SK-N-SH treated with all-trans-retinoic acid at 6 μM for 48 hours (cell line): ENCODE measurements at regions not wholly inside any gene's neighbourhood (a gene's known extent, or its start where the extent isn't known, plus 50 kb on each side); places are given as distances from the start of the nearest gene placed in this dataset.

Experiments used
- ATAC-seq: fragments of 200-7000 bp; cut with Tn5 transposase; 3 replicates; pipeline ENCODE4 v1.9.1; 2020; ENCODE audit warnings: mild to moderate bottlenecking, moderate library complexity
- ARNTL ChIP-seq: fragments of 450-650 bp; formaldehyde crosslinking; IDR thresholded peaks from 2 replicates; pipeline ENCODE4 v1.5.0; 2020; ENCODE audit warnings: low read depth, mild to moderate bottlenecking, moderate library complexity, borderline replicate concordance
- BACH2 ChIP-seq: fragments of 250-450 bp; sonication (Bioruptor Pico); IDR thresholded peaks from 2 replicates; pipeline ENCODE4 v1.9.0; 2021; ENCODE audit warnings: mild to moderate bottlenecking, borderline replicate concordance
- CSDC2 ChIP-seq: fragments of 250-450 bp; sonication (Bioruptor Pico); IDR thresholded peaks from 2 replicates; pipeline ENCODE4 v1.5.0; 2020; ENCODE audit warnings: mild to moderate bottlenecking, moderate library complexity
- CSRNP3 ChIP-seq: fragments of 250-450 bp; sonication (Bioruptor Pico); IDR thresholded peaks from 2 replicates; pipeline ENCODE4 v1.5.1; 2021; ENCODE audit warnings: mild to moderate bottlenecking, moderate library complexity
- ESRRG ChIP-seq: fragments of 250-450 bp; sonication (Bioruptor Pico); IDR thresholded peaks from 2 replicates; pipeline ENCODE4 v1.6.1; 2021; ENCODE audit warnings: mild to moderate bottlenecking
- GLIS3 ChIP-seq: fragments of 250-450 bp; sonication (Bioruptor Pico); IDR thresholded peaks from 2 replicates; pipeline ENCODE4 v1.5.0; 2020; ENCODE audit warnings: mild to moderate bottlenecking, moderate library complexity
- ISL1 ChIP-seq: fragments of 250-450 bp; sonication (Bioruptor Pico); IDR thresholded peaks from 2 replicates; pipeline ENCODE4 v2.1.2; 2022; ENCODE audit warnings: mild to moderate bottlenecking, moderate library complexity
- OSR1 ChIP-seq: fragments of 250-450 bp; sonication (Bioruptor Pico); IDR thresholded peaks from 2 replicates; pipeline ENCODE4 v1.8.0; 2022; ENCODE audit warnings: moderate library complexity, mild to moderate bottlenecking, inconsistent platforms
- PPARA ChIP-seq: fragments of 250-450 bp; sonication (Bioruptor Pico); IDR thresholded peaks from 2 replicates; pipeline ENCODE4 v1.5.0; 2020; ENCODE audit warnings: mild to moderate bottlenecking, borderline replicate concordance
- RARB ChIP-seq: fragments of 250-450 bp; sonication (Bioruptor Pico); IDR thresholded peaks from 2 replicates; pipeline ENCODE4 v1.8.0; 2021; ENCODE audit warnings: mild to moderate bottlenecking, moderate library complexity
- SNAI2 ChIP-seq: fragments of 250-450 bp; sonication (Bioruptor Pico); IDR thresholded peaks from 2 replicates; pipeline ENCODE4 v1.5.0; 2020; ENCODE audit warnings: mild to moderate bottlenecking, moderate library complexity
- TCF4 ChIP-seq: fragments of 250-450 bp; sonication (Bioruptor Pico); IDR thresholded peaks from 2 replicates; pipeline ENCODE4 v1.8.0; 2021; ENCODE audit warnings: mild to moderate bottlenecking, moderate library complexity, borderline replicate concordance
- TOX ChIP-seq: fragments of 250-450 bp; sonication (Bioruptor Pico); IDR thresholded peaks from 2 replicates; pipeline ENCODE4 v1.8.0; 2021; ENCODE audit warnings: mild to moderate bottlenecking, moderate library complexity, borderline replicate concordance
- ZC3H10 ChIP-seq: fragments of 250-450 bp; sonication (Bioruptor Pico); IDR thresholded peaks from 2 replicates; pipeline ENCODE4 v1.5.1; 2021; ENCODE audit warnings: mild to moderate bottlenecking, moderate library complexity
- ZFP3 ChIP-seq: fragments of 250-450 bp; sonication (Bioruptor Pico); IDR thresholded peaks from 2 replicates; pipeline ENCODE4 v1.5.0; 2020; ENCODE audit warnings: mild to moderate bottlenecking, moderate library complexity
- ZFP30 ChIP-seq: fragments of 450-650 bp; formaldehyde crosslinking; IDR thresholded peaks from 2 replicates; pipeline ENCODE4 v1.5.0; 2022; ENCODE audit warnings: mild to moderate bottlenecking, moderate library complexity
- ZNF565 ChIP-seq: fragments of 450-650 bp; formaldehyde crosslinking; conservative IDR thresholded peaks from 2 replicates; pipeline ENCODE4 v1.5.0; 2020; ENCODE audit warnings: low read depth, mild to moderate bottlenecking, moderate library complexity
- ZNF70 ChIP-seq: fragments of 450-650 bp; formaldehyde crosslinking; IDR thresholded peaks from 2 replicates; pipeline ENCODE4 v1.5.0; 2020; ENCODE audit warnings: mild to moderate bottlenecking, moderate library complexity
- TF ChIP-seq, protein P1 (sequence below): fragments of 250-450 bp; sonication (Bioruptor Pico); IDR thresholded peaks from 2 replicates; pipeline ENCODE4 v1.5.1; 2020; ENCODE audit warnings: low read depth, mild to moderate bottlenecking, moderate library complexity
- TF ChIP-seq, protein P2 (sequence below): fragments of 250-450 bp; sonication (Bioruptor Pico); IDR thresholded peaks from 2 replicates; pipeline ENCODE4 v1.8.0; 2021; ENCODE audit warnings: low read depth, mild to moderate bottlenecking, moderate library complexity, borderline replicate concordance
- TF ChIP-seq, protein P3 (sequence below): fragments of 250-450 bp; sonication (Bioruptor Pico); IDR thresholded peaks from 2 replicates; pipeline ENCODE4 v1.8.0; 2020; ENCODE audit warnings: mild to moderate bottlenecking, moderate library complexity, borderline replicate concordance
- TF ChIP-seq, protein P4 (sequence below): fragments of 250-450 bp; sonication (Bioruptor Pico); IDR thresholded peaks from 2 replicates; pipeline ENCODE4 v1.5.0; 2020; ENCODE audit warnings: mild to moderate bottlenecking, moderate library complexity

- ATAC-seq: no peak
- TF ChIP-seq ESRRG (CRISPR knock-in tag): no peak
- TF ChIP-seq ZFP30 (CRISPR knock-in tag): no peak
- TF ChIP-seq ARNTL (CRISPR knock-in tag): no peak
- TF ChIP-seq OSR1 (CRISPR knock-in tag): no peak
- TF ChIP-seq ISL1: no peak
- no peak for TF ChIP-seq BACH2 (CRISPR knock-in tag)
- TF ChIP-seq RARB (CRISPR knock-in tag): no peak
- no peak for TF ChIP-seq CSDC2
- no peak for TF ChIP-seq SNAI2 (CRISPR knock-in tag)
- TF ChIP-seq TCF4: no peak
- TF ChIP-seq ZC3H10 (CRISPR knock-in tag): no peak
- TF ChIP-seq PPARA (CRISPR knock-in tag): no peak
- TF ChIP-seq CSRNP3 (CRISPR knock-in tag): no peak
- TF ChIP-seq ZNF565 (CRISPR knock-in tag): no peak
- TF ChIP-seq ZFP3 (CRISPR knock-in tag): no peak
Observed at GRCh38 chr13:89791971-89792630, 1555.4 kb upstream of the MIR17HG start.

- no peak for ATAC-seq
Observed at GRCh38 chr13:89796196-89796595, 1551.3 kb upstream of the MIR17HG start.

More at GRCh38 chr13:89796196-89796595, 1551.3 kb upstream of the MIR17HG start:
- TF ChIP-seq ARNTL (CRISPR knock-in tag) (no peak), BACH2 (CRISPR knock-in tag) (no peak), RARB (CRISPR knock-in tag) (no peak), ESRRG (CRISPR knock-in tag) (no peak), ZFP3 (CRISPR knock-in tag) (no peak), SNAI2 (CRISPR knock-in tag) (no peak), TOX (no peak), OSR1 (CRISPR knock-in tag) (no peak), ZNF565 (CRISPR knock-in tag) (no peak), ZFP30 (CRISPR knock-in tag) (no peak), GLIS3 (CRISPR knock-in tag) (no peak), ZC3H10 (CRISPR knock-in tag) (no peak), CSDC2 (no peak), ISL1 (no peak), CSRNP3 (CRISPR knock-in tag) (no peak), ZNF70 (CRISPR knock-in tag) (no peak)
- TF ChIP-seq, protein P1, sequence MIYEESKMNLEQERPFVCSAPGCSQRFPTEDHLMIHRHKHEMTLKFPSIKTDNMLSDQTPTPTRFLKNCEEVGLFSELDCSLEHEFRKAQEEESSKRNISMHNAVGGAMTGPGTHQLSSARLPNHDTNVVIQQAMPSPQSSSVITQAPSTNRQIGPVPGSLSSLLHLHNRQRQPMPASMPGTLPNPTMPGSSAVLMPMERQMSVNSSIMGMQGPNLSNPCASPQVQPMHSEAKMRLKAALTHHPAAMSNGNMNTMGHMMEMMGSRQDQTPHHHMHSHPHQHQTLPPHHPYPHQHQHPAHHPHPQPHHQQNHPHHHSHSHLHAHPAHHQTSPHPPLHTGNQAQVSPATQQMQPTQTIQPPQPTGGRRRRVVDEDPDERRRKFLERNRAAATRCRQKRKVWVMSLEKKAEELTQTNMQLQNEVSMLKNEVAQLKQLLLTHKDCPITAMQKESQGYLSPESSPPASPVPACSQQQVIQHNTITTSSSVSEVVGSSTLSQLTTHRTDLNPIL (CRISPR knock-in tag): no peak
- TF ChIP-seq, protein P2, sequence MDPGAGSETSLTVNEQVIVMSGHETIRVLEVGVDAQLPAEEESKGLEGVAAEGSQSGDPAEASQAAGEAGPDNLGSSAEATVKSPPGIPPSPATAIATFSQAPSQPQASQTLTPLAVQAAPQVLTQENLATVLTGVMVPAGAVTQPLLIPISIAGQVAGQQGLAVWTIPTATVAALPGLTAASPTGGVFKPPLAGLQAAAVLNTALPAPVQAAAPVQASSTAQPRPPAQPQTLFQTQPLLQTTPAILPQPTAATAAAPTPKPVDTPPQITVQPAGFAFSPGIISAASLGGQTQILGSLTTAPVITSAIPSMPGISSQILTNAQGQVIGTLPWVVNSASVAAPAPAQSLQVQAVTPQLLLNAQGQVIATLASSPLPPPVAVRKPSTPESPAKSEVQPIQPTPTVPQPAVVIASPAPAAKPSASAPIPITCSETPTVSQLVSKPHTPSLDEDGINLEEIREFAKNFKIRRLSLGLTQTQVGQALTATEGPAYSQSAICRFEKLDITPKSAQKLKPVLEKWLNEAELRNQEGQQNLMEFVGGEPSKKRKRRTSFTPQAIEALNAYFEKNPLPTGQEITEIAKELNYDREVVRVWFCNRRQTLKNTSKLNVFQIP (CRISPR knock-in tag): no peak
- TF ChIP-seq, protein P3, sequence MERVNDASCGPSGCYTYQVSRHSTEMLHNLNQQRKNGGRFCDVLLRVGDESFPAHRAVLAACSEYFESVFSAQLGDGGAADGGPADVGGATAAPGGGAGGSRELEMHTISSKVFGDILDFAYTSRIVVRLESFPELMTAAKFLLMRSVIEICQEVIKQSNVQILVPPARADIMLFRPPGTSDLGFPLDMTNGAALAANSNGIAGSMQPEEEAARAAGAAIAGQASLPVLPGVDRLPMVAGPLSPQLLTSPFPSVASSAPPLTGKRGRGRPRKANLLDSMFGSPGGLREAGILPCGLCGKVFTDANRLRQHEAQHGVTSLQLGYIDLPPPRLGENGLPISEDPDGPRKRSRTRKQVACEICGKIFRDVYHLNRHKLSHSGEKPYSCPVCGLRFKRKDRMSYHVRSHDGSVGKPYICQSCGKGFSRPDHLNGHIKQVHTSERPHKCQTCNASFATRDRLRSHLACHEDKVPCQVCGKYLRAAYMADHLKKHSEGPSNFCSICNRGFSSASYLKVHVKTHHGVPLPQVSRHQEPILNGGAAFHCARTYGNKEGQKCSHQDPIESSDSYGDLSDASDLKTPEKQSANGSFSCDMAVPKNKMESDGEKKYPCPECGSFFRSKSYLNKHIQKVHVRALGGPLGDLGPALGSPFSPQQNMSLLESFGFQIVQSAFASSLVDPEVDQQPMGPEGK (CRISPR knock-in tag): no peak
- TF ChIP-seq, protein P4, sequence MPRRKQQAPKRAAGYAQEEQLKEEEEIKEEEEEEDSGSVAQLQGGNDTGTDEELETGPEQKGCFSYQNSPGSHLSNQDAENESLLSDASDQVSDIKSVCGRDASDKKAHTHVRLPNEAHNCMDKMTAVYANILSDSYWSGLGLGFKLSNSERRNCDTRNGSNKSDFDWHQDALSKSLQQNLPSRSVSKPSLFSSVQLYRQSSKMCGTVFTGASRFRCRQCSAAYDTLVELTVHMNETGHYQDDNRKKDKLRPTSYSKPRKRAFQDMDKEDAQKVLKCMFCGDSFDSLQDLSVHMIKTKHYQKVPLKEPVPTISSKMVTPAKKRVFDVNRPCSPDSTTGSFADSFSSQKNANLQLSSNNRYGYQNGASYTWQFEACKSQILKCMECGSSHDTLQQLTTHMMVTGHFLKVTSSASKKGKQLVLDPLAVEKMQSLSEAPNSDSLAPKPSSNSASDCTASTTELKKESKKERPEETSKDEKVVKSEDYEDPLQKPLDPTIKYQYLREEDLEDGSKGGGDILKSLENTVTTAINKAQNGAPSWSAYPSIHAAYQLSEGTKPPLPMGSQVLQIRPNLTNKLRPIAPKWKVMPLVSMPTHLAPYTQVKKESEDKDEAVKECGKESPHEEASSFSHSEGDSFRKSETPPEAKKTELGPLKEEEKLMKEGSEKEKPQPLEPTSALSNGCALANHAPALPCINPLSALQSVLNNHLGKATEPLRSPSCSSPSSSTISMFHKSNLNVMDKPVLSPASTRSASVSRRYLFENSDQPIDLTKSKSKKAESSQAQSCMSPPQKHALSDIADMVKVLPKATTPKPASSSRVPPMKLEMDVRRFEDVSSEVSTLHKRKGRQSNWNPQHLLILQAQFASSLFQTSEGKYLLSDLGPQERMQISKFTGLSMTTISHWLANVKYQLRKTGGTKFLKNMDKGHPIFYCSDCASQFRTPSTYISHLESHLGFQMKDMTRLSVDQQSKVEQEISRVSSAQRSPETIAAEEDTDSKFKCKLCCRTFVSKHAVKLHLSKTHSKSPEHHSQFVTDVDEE: no peak
